GM13976 (cell line): ENCODE measurements at regions not wholly inside any gene's neighbourhood (a gene's known extent, or its start where the extent isn't known, plus 50 kb on each side); places are given as distances from the start of the nearest gene placed in this dataset.

Experiments
- DNase-seq: peaks from one replicate; pipeline ENCODE4 v3.0.0; 2012; ENCODE audit warnings: low spot score
- CTCF ChIP-seq: IDR thresholded peaks from 2 replicates; pipeline ENCODE4 v1.5.1; 2012; ENCODE audit warnings: borderline replicate concordance, mild to moderate bottlenecking; ENCODE audit not compliant: insufficient read depth; ENCODE audit errors: extremely low read depth, missing control alignments, control extremely low read depth
- in situ Hi-C: fragments of 300-500 bp; cut with MboI; formaldehyde crosslinking; loops from one replicate; pipeline ENCODE4 v1.12.0; 2022; ENCODE audit warnings: low sequenced_read_pairs, mixed read lengths, inconsistent platforms; ENCODE audit not compliant: unreplicated experiment

GRCh38 chr22:34225278-34225677 is 305.0 kb upstream of the LARGE1 start:
- in situ Hi-C loops = no loop called here
- TF ChIP-seq CTCF = no peak

GRCh38 chr22:34236527-34236926 is 316.3 kb upstream of the LARGE1 start:
- no peak for DNase-seq
- in situ Hi-C loops = no loop called here
- TF ChIP-seq CTCF = no peak

More at GRCh38 chr22:34225278-34225677, 305.0 kb upstream of the LARGE1 start:
- DNase-seq = no peak

- no peak for DNase-seq
- in situ Hi-C loops = no loop called here
- TF ChIP-seq CTCF = no peak
These were observed 319.1 kb upstream of the LARGE1 start for GRCh38 chr22:34239421-34239820.

GRCh38 chr22:34243023-34243422 is 322.7 kb upstream of the LARGE1 start:
- no peak for DNase-seq
- in situ Hi-C loops = no loop called here
- no peak for TF ChIP-seq CTCF

- no peak for DNase-seq
- in situ Hi-C loops = no loop called here
- TF ChIP-seq CTCF = no peak
These were observed 334.8 kb upstream of the LARGE1 start for GRCh38 chr22:34255042-34255441.

GRCh38 chr22:34278121-34278520 is 357.8 kb upstream of the LARGE1 start:
- DNase-seq = no peak
- no peak for TF ChIP-seq CTCF
- in situ Hi-C loops = no loop called here

- DNase-seq = no peak
- in situ Hi-C loops = no loop called here
- no peak for TF ChIP-seq CTCF
These were observed 361.5 kb upstream of the LARGE1 start for GRCh38 chr22:34281738-34282137.
